ENCODE measurements at regions not wholly inside any gene's neighbourhood (a gene's known extent, or its start where the extent isn't known, plus 50 kb on each side); places are given as distances from the start of the nearest gene placed in this dataset.

DNA sequence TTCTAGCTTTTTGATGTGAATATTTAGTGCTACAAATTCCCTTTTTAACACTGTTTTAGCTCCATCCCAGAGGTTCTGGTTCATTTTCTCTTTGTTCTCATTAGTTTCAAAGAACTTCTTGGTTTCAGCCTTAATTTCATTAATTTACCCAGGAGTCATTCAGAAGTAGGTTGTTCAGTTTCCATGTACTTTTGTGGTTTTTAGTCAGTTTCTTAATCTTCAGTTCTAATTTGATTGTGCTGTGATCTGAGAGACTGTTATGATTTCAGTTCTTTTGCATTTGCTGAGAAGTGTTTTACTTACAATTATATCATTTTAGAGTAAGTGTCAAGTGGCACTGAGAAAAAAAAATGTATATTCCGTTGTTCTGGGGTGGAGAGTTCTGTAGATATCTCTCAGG lies 240.1 kb upstream of the RASA1 start:
- TF ChIP-seq, protein P1, sequence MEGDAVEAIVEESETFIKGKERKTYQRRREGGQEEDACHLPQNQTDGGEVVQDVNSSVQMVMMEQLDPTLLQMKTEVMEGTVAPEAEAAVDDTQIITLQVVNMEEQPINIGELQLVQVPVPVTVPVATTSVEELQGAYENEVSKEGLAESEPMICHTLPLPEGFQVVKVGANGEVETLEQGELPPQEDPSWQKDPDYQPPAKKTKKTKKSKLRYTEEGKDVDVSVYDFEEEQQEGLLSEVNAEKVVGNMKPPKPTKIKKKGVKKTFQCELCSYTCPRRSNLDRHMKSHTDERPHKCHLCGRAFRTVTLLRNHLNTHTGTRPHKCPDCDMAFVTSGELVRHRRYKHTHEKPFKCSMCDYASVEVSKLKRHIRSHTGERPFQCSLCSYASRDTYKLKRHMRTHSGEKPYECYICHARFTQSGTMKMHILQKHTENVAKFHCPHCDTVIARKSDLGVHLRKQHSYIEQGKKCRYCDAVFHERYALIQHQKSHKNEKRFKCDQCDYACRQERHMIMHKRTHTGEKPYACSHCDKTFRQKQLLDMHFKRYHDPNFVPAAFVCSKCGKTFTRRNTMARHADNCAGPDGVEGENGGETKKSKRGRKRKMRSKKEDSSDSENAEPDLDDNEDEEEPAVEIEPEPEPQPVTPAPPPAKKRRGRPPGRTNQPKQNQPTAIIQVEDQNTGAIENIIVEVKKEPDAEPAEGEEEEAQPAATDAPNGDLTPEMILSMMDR (IDR thresholded peaks at IDR 0.05; ENCODE audit: insufficient read depth, low read length), result no peak
- no peak for TF ChIP-seq GABPA (IDR thresholded peaks at IDR 0.05; ENCODE audit: low read depth)

All from HL-60 (cell line).